ENCODE measurements at regions not wholly inside any gene's neighbourhood (a gene's known extent, or its start where the extent isn't known, plus 50 kb on each side); places are given as distances from the start of the nearest gene placed in this dataset.

DNA sequence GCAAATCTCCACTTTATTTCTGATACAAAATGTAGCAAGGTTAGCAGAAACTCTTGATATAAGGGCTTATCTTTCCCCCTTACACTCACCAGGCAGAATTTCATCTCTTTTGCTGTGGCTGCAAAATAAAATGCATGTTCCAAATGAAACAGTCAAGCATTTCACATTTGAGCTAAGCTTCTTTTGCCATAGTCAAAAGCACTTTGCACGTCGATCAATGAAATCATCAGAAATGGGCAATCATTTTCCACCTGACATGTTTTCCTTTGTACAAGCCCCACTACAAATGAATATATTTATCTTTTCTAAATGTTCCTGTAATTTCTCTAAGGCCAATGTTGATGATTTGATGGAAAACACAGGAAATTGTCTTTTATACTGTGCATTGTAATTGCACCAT, 178.4 kb downstream of the ANKRD50 start:
- TF ChIP-seq, protein P1, sequence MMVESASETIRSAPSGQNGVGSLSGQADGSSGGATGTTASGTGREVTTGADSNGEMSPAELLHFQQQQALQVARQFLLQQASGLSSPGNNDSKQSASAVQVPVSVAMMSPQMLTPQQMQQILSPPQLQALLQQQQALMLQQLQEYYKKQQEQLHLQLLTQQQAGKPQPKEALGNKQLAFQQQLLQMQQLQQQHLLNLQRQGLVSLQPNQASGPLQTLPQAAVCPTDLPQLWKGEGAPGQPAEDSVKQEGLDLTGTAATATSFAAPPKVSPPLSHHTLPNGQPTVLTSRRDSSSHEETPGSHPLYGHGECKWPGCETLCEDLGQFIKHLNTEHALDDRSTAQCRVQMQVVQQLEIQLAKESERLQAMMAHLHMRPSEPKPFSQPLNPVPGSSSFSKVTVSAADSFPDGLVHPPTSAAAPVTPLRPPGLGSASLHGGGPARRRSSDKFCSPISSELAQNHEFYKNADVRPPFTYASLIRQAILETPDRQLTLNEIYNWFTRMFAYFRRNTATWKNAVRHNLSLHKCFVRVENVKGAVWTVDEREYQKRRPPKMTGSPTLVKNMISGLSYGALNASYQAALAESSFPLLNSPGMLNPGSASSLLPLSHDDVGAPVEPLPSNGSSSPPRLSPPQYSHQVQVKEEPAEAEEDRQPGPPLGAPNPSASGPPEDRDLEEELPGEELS (CRISPR knock-in tag; IDR thresholded peaks at IDR 0.05), result no peak
- TF ChIP-seq, protein P2, sequence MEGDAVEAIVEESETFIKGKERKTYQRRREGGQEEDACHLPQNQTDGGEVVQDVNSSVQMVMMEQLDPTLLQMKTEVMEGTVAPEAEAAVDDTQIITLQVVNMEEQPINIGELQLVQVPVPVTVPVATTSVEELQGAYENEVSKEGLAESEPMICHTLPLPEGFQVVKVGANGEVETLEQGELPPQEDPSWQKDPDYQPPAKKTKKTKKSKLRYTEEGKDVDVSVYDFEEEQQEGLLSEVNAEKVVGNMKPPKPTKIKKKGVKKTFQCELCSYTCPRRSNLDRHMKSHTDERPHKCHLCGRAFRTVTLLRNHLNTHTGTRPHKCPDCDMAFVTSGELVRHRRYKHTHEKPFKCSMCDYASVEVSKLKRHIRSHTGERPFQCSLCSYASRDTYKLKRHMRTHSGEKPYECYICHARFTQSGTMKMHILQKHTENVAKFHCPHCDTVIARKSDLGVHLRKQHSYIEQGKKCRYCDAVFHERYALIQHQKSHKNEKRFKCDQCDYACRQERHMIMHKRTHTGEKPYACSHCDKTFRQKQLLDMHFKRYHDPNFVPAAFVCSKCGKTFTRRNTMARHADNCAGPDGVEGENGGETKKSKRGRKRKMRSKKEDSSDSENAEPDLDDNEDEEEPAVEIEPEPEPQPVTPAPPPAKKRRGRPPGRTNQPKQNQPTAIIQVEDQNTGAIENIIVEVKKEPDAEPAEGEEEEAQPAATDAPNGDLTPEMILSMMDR (IDR thresholded peaks at IDR 0.05), result no peak
- TF ChIP-seq SMAD4 (CRISPR knock-in tag; IDR thresholded peaks at IDR 0.05) (no peak), GABPB1 (CRISPR knock-in tag; IDR thresholded peaks at IDR 0.05) (no peak), ZNF232 (CRISPR knock-in tag; IDR thresholded peaks at IDR 0.05) (no peak), SP1 (CRISPR knock-in tag; conservative IDR thresholded peaks at IDR 0.05) (no peak), JUN (CRISPR knock-in tag; IDR thresholded peaks at IDR 0.05) (no peak)
- TF ChIP-seq, protein P3, sequence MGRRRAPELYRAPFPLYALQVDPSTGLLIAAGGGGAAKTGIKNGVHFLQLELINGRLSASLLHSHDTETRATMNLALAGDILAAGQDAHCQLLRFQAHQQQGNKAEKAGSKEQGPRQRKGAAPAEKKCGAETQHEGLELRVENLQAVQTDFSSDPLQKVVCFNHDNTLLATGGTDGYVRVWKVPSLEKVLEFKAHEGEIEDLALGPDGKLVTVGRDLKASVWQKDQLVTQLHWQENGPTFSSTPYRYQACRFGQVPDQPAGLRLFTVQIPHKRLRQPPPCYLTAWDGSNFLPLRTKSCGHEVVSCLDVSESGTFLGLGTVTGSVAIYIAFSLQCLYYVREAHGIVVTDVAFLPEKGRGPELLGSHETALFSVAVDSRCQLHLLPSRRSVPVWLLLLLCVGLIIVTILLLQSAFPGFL (CRISPR knock-in tag; IDR thresholded peaks at IDR 0.05; ENCODE audit: borderline replicate concordance), result no peak
- TF ChIP-seq, protein P4, sequence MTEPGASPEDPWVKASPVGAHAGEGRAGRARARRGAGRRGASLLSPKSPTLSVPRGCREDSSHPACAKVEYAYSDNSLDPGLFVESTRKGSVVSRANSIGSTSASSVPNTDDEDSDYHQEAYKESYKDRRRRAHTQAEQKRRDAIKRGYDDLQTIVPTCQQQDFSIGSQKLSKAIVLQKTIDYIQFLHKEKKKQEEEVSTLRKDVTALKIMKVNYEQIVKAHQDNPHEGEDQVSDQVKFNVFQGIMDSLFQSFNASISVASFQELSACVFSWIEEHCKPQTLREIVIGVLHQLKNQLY (CRISPR knock-in tag; IDR thresholded peaks at IDR 0.05), result no peak

Data from WTC11 (cell line).